ENCODE measurements at regions not wholly inside any gene's neighbourhood (a gene's known extent, or its start where the extent isn't known, plus 50 kb on each side); places are given as distances from the start of the nearest gene placed in this dataset.
A peak's percentile ranks its signal among the peaks of the same experiment; 100 is the strongest.

DNA sequence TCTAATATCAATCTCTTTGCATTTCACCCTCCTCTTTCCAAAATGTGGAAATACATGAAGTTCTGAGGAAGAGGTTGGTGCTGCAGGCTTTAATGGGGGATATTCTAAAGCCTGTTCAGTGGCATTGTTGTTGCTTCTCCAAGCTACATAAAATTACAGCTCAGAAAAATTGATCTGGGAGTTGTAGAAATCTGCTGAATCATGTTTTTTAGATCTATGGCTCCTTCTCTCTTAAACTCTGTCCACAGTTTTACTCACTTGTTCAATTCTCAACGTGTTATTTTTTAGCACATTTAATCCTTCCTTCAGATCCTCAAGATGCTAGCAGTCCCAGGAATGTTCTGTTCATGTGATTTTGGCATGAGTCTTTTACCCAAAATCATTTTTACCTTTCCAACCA is 949.5 kb upstream of the ADGRL3 start:
- no peak for DNase-seq (ENCODE audit: low read depth, low spot score)
- CTCF ChIA-PET: no interaction called here
- no peak overlapping the region for H3K4me3 ChIP-seq (ENCODE audit: low read depth, low read length)
- TF ChIP-seq, protein P1, sequence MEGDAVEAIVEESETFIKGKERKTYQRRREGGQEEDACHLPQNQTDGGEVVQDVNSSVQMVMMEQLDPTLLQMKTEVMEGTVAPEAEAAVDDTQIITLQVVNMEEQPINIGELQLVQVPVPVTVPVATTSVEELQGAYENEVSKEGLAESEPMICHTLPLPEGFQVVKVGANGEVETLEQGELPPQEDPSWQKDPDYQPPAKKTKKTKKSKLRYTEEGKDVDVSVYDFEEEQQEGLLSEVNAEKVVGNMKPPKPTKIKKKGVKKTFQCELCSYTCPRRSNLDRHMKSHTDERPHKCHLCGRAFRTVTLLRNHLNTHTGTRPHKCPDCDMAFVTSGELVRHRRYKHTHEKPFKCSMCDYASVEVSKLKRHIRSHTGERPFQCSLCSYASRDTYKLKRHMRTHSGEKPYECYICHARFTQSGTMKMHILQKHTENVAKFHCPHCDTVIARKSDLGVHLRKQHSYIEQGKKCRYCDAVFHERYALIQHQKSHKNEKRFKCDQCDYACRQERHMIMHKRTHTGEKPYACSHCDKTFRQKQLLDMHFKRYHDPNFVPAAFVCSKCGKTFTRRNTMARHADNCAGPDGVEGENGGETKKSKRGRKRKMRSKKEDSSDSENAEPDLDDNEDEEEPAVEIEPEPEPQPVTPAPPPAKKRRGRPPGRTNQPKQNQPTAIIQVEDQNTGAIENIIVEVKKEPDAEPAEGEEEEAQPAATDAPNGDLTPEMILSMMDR (IDR thresholded peaks at IDR 0.05; ENCODE audit: insufficient read depth, low read length, missing control alignments): no peak
- POLR2A ChIA-PET: no interaction called here

DNA sequence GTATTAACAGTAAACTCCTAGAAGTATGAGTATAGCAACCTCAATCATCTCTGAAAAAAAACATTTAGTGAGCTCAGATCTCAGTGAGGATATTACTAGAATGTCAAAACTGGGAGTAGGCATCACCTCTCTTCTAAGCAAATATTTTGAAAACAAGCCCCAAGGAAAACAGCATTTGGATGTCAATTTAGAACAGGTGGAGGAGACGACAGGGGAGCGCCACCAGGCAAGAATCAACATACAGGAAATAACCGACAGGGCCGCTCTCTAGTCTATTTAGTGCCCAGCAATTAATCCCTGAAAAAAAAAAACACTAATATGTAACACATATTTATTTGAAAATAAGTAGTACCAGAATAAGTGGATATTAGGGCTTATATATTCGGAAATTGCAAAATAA is 940.3 kb upstream of the ADGRL3 start:
- TF ChIP-seq, protein P1 (IDR thresholded peaks at IDR 0.05; ENCODE audit: insufficient read depth, low read length, missing control alignments): no peak
- no peak for DNase-seq (ENCODE audit: low read depth, low spot score)
- H3K4me3 ChIP-seq (ENCODE audit: low read depth, low read length): no peak overlapping the region
- POLR2A ChIA-PET: no interaction called here
- CTCF ChIA-PET: no interaction called here

DNA sequence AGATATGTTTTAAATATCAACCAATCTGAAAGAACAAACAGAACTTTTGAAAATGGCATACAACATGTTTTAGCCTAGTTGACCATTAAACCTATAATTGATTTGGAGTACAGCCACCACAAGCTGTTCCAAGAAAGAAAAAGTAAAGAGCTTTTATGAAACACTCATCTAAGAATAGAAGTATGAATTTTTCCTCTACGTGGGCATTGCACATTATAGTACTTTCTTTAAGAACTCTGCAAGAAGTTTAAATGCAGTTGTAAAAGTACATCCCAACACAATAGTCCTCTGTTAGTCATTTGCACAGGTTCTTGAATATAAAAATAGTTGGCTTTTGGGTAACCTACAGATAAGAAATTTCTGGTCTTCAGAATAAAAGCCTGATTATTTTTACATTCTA is 933.6 kb upstream of the ADGRL3 start:
- no peak overlapping the region for H3K4me3 ChIP-seq (ENCODE audit: low read depth, low read length)
- ChIA-PET CTCF (no interaction called here), POLR2A (no interaction called here)
- no peak for DNase-seq (ENCODE audit: low read depth, low spot score)
- TF ChIP-seq, protein P1 (IDR thresholded peaks at IDR 0.05; ENCODE audit: insufficient read depth, low read length, missing control alignments): no peak

DNA sequence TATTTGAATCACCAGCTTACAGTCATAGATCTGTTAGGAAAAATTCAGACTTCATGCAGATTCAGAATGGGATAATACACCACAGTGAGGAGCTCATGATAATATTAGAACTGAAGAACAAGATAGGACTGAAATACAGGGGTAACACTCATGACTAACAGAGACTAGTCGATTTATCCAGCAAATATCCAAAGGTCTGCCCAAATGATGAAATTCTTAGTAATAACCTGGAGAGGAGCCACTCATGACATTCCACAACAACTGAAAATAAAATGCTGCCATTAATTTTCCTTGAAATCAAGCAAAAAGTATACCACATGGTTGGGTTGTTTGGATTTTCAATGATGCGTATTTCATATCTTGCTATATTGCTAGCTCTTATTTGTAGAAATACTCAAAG is 903.7 kb upstream of the ADGRL3 start:
- DNase-seq (ENCODE audit: low read depth, low spot score): no peak
- TF ChIP-seq, protein P1 (IDR thresholded peaks at IDR 0.05; ENCODE audit: insufficient read depth, low read length, missing control alignments): no peak
- H3K4me3 ChIP-seq (ENCODE audit: low read depth, low read length): no peak overlapping the region
- CTCF ChIA-PET: no interaction called here
- POLR2A ChIA-PET: no interaction called here

DNA sequence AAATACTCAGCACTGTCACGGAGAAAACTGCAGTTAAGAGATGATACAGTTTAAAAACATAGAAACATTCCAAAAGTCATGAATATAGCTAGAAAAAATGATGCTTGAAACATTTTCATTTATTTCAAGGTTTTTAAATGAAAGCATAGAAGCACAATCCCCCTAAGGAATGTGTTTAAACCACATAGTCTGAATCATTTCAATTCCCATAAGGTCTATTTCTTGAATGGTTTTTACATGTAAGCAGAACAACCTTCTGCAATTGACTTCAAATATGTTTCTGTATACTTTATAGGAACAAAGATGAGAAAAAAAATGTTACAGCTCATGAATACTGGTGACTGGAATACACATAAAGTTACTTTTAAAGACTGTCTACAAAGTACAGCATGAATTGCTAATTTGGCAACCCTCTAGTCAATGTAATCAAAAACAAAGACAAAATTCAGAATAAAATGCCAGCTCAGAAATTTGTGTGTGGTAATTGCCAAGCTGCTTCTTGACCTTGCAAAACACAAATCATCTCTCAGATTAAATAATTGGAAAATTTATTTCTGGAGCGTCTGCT is 886.4 kb upstream of the ADGRL3 start:
- CTCF ChIA-PET: no interaction called here
- POLR2A ChIA-PET: no interaction called here
- TF ChIP-seq, protein P1 (IDR thresholded peaks at IDR 0.05; ENCODE audit: insufficient read depth, low read length, missing control alignments): no peak
- peak; percentile 1 for DNase-seq (ENCODE audit: low read depth, low spot score)
- H3K4me3 ChIP-seq (ENCODE audit: low read depth, low read length): no peak overlapping the region

DNA sequence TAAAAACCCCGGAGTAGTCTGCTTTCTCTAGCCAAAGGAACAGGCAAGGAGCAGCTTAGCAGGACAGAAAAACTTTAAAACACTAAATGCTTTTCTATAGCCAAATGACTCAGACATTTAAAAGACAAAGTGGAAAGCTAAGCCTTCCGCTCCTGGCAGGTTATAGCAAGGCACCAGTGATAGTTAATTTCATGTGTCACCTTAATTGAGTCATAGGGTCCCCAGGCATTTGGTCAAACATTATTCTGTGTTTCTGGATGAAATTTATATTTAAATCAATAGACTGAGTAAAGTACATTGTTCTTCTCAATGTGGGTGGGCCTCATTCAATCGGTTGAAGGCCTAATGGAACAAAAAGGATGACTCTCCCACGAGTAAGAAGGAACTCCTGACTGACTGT is 885.7 kb upstream of the ADGRL3 start:
- H3K4me3 ChIP-seq (ENCODE audit: low read depth, low read length): no peak overlapping the region
- ChIA-PET CTCF (no interaction called here), POLR2A (no interaction called here)
- DNase-seq (ENCODE audit: low read depth, low spot score): no peak
- TF ChIP-seq, protein P1 (IDR thresholded peaks at IDR 0.05; ENCODE audit: insufficient read depth, low read length, missing control alignments): no peak
